ENCODE measurements at regions not wholly inside any gene's neighbourhood (a gene's known extent, or its start where the extent isn't known, plus 50 kb on each side); places are given as distances from the start of the nearest gene placed in this dataset.

GRCh38 chr5:168155585-168155984 is 135.9 kb upstream of the WWC1 start:
- TF ChIP-seq EZH2 (IDR thresholded peaks at IDR 0.05; ENCODE audit: insufficient read depth, poor library complexity, severe bottlenecking): no peak
- no peak for TF ChIP-seq EZH2phosphoT487 (IDR thresholded peaks at IDR 0.05; ENCODE audit: insufficient read depth, low read depth)
